ENCODE measurements at regions not wholly inside any gene's neighbourhood (a gene's known extent, or its start where the extent isn't known, plus 50 kb on each side); places are given as distances from the start of the nearest gene placed in this dataset.

GRCh38 chr4:12965334-12965733 is 518.8 kb downstream of the RAB28 start:
- DNase-seq (ENCODE audit: insufficient read length, low spot score) (no peak), FAIRE-seq (no peak)
- TF ChIP-seq, protein P1, sequence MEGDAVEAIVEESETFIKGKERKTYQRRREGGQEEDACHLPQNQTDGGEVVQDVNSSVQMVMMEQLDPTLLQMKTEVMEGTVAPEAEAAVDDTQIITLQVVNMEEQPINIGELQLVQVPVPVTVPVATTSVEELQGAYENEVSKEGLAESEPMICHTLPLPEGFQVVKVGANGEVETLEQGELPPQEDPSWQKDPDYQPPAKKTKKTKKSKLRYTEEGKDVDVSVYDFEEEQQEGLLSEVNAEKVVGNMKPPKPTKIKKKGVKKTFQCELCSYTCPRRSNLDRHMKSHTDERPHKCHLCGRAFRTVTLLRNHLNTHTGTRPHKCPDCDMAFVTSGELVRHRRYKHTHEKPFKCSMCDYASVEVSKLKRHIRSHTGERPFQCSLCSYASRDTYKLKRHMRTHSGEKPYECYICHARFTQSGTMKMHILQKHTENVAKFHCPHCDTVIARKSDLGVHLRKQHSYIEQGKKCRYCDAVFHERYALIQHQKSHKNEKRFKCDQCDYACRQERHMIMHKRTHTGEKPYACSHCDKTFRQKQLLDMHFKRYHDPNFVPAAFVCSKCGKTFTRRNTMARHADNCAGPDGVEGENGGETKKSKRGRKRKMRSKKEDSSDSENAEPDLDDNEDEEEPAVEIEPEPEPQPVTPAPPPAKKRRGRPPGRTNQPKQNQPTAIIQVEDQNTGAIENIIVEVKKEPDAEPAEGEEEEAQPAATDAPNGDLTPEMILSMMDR (IDR thresholded peaks at IDR 0.05; ENCODE audit: insufficient read depth, missing control alignments) = no peak

GRCh38 chr4:12963912-12964311 is 520.2 kb downstream of the RAB28 start:
- no peak for DNase-seq (ENCODE audit: insufficient read length, low spot score)
- FAIRE-seq = no peak
- TF ChIP-seq, protein P1 (IDR thresholded peaks at IDR 0.05; ENCODE audit: insufficient read depth, missing control alignments) = no peak

GRCh38 chr4:12963291-12963690 is 520.8 kb downstream of the RAB28 start:
- no peak for FAIRE-seq
- DNase-seq (ENCODE audit: insufficient read length, low spot score) = no peak
- TF ChIP-seq, protein P1 (IDR thresholded peaks at IDR 0.05; ENCODE audit: insufficient read depth, missing control alignments) = no peak

DNA sequence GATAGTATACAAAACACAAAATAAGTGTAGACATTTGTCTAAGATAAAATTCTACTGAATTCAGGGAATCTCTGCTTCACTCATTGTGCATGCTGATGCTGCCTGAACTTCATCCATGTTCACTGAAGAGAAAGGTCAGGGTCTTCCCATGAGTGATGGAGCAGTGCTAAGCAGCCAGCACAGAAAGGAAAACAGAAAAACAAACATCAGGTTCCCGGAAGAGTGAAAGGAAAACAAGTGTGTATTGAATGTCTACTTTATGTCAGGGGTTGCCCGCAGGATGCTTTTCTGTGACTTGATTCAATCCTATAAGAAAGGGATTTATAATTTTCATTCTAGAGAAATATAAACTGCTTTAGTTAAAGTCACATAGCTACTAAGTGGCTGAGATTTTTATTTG is 522.4 kb downstream of the RAB28 start:
- DNase-seq (ENCODE audit: insufficient read length, low spot score) (no peak), FAIRE-seq (no peak)
- TF ChIP-seq, protein P1 (IDR thresholded peaks at IDR 0.05; ENCODE audit: insufficient read depth, missing control alignments) = no peak

DNA sequence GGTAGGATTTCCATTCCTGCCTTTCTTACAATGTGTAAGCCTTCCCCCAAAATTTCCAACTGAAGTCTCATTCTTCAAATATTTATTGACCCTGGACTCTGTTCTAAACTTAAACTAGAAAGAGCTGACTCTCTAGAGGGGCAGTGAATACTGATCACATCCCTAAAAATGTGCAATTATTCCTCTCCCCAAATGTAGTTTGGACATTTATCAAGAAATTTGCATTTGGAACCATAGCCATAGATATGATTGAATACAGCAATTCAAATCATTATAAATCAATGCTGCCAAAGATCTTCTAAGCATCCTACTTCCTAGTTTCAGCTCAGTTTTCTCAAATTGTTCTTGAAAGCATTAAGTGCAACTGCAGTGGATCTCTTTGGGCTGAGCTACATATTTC is 525.7 kb downstream of the RAB28 start:
- TF ChIP-seq, protein P1 (IDR thresholded peaks at IDR 0.05; ENCODE audit: insufficient read depth, missing control alignments) = no peak
- FAIRE-seq (no peak), DNase-seq (ENCODE audit: insufficient read length, low spot score) (no peak)

GRCh38 chr4:12957108-12957507 is 527.0 kb downstream of the RAB28 start:
- FAIRE-seq (no peak), DNase-seq (ENCODE audit: insufficient read length, low spot score) (no peak)
- TF ChIP-seq, protein P1 (IDR thresholded peaks at IDR 0.05; ENCODE audit: insufficient read depth, missing control alignments) = no peak

DNA sequence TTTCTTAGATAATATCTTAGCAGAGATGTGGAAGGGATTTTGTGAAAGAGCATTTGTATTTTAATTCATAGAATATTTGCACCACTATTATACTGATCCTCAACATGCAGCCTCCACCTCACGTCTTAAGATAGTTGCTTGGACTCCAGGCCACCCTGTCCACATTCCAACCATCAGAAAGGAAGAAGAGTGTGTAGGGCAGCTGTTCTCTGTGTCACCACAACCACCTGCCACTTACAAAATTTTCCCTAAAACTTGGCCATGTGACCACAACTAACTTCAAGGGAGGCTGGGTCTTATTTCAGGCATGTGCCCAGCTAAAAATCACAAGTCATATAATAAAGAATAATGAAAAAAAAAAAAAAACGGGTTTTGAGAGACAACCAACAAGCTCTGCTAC is 528.1 kb downstream of the RAB28 start:
- DNase-seq (ENCODE audit: insufficient read length, low spot score) = no peak
- TF ChIP-seq, protein P1 (IDR thresholded peaks at IDR 0.05; ENCODE audit: insufficient read depth, missing control alignments) = no peak
- no peak for FAIRE-seq

Measured in D721Med (cell line).